AG09319 (cell line): ENCODE measurements at regions not wholly inside any gene's neighbourhood (a gene's known extent, or its start where the extent isn't known, plus 50 kb on each side); places are given as distances from the start of the nearest gene placed in this dataset.

ENCODE experiments used
- DNase-seq: peaks from one replicate; pipeline ENCODE4 v3.0.0-alpha.2; 2010; ENCODE audit warnings: low read depth; ENCODE audit errors: extremely low read depth
- TF ChIP-seq, protein P1 (sequence below): IDR thresholded peaks from 2 replicates; pipeline ENCODE4 v1.5.1; 2011; ENCODE audit warnings: low read depth, mild to moderate bottlenecking, inconsistent platforms, low read length, moderate library complexity

DNA sequence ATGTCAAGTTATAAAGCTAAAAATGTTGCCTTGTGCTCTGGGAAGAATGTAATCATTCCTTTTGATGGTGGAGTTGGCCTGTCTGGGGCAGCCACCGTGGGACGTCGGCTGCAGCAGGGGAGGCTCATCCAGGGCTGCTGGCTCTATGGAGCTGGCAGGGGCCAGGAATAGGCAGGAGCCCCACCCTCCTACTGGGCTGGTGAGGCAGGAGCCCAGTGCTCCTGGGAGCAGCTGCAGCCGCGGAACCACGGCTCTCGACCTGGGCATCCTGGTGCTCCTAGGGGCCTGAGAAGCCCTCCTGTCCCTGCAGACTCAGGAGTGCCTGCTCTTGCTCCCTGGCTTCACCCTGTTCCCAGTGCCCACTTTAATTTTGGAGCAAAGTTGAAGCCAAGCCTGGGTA lies 127.1 kb downstream of the DIPK2A start:
- DNase-seq = no peak
- TF ChIP-seq, protein P1, sequence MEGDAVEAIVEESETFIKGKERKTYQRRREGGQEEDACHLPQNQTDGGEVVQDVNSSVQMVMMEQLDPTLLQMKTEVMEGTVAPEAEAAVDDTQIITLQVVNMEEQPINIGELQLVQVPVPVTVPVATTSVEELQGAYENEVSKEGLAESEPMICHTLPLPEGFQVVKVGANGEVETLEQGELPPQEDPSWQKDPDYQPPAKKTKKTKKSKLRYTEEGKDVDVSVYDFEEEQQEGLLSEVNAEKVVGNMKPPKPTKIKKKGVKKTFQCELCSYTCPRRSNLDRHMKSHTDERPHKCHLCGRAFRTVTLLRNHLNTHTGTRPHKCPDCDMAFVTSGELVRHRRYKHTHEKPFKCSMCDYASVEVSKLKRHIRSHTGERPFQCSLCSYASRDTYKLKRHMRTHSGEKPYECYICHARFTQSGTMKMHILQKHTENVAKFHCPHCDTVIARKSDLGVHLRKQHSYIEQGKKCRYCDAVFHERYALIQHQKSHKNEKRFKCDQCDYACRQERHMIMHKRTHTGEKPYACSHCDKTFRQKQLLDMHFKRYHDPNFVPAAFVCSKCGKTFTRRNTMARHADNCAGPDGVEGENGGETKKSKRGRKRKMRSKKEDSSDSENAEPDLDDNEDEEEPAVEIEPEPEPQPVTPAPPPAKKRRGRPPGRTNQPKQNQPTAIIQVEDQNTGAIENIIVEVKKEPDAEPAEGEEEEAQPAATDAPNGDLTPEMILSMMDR = no peak

DNA sequence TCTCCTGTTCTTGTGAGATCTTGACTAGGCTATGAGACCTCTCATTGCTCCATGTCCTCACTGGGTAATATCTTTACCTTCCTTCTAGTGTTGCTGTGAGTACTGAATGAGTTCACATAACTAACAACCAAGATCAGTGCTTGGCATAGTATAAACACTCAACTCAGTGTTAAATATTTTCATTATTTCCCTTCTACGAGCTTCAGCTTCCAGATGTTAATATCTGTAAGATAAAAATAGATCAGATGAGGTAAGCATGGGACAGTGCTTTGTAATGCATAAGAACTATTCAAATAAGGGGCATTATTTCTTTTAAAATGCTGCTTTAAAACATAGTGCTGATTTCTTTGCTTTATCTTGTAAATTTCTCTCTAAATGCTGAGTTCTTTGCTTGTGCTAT lies 130.8 kb downstream of the DIPK2A start:
- no peak for DNase-seq
- TF ChIP-seq, protein P1 = no peak

DNA sequence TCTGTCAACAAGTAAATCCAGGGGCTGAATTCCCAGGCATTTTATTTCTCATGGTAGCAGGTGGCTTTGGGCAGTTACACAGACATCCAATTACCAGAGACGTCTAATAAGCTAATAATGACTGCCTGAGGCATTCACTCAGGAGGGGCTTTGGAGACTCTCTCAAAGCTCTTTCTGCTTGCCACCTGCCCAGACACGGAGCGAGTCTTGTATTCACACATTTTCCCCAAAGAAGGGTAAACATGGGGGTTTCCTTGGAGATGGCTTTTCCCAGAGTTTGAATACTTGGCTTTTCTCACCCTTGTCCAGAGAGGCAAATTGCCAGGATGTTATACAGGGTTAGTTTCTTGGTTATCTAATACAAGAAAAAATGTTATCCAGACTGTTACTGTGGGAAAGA lies 132.6 kb downstream of the DIPK2A start:
- DNase-seq = no peak
- TF ChIP-seq, protein P1 = no peak

DNA sequence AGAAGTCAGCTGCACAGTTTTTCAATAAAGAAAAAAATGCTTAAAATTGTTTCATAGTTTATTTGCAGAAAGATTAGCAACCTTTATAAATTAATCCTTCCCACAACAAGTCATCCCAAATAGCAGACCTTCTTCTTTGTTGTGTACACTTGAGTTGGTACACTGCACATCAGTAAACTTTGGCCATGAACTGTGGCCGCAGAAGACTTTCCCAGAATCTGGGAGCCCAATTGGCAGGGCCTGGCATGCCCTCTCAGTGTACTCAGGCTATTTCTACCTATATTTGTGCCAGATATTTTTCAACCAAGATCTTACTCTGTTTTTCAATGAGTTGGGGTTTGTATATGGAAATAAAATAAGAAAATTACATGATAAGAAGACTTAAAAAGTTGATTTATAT lies 133.1 kb downstream of the DIPK2A start:
- TF ChIP-seq, protein P1 = no peak
- no peak for DNase-seq

DNA sequence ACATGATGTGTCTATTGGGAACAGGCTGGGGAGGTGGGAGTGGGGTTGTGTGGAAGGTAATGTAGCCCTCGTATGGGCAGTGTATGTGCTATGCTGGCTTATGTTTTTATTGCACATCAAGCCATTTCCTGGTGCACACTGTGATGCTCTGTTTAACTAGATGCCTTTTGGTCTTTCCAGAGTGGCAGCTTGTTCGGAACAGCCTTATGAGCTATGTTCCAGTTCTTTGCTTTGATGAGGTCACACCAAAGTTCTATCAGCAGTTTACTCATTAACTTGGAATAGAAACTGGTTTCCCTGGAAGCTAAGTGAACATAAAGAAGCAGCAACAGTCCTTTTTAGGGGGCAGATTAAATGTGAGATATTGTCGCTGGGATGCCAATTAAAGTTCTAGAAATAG lies 133.9 kb downstream of the DIPK2A start:
- no peak for DNase-seq
- TF ChIP-seq, protein P1 = no peak

DNA sequence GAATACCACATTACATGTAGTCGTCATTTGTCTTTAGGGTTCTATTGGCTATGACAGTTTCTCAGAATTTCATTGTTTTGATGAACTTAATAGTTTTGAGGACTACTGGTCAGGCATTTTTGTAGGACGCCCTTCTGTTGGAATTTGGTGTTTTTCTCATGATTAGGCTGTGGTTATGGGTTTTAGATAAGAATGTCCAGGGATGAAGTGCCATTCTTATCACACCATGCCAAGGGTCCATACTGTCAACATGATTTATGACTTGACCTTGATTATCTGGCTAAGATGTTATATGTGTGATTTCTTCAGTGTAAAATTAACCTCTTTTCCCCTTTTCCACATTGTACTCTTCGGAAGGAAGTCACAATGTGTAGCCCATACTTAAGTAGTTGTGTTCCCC lies 135.3 kb downstream of the DIPK2A start:
- no peak for DNase-seq
- TF ChIP-seq, protein P1 = no peak

DNA sequence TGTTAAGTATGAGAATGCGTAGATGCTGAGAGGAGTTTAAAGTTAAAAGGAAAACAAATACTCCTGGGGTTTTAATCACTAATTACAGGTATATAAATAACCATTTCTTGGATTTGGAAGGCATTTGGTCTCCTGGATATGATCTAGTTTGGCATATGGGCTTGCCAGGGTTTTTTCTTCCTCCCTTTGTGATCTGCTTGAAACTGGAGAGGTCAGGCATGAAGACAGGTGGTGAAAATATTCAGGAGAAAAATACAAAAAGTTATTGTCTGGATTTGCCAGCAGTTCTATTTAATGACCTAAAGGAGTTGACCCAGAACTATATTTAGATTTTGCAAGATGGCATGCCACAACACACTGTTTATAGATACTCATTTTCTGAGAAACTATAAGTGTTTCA lies 136.3 kb downstream of the DIPK2A start:
- TF ChIP-seq, protein P1 = no peak

DNA sequence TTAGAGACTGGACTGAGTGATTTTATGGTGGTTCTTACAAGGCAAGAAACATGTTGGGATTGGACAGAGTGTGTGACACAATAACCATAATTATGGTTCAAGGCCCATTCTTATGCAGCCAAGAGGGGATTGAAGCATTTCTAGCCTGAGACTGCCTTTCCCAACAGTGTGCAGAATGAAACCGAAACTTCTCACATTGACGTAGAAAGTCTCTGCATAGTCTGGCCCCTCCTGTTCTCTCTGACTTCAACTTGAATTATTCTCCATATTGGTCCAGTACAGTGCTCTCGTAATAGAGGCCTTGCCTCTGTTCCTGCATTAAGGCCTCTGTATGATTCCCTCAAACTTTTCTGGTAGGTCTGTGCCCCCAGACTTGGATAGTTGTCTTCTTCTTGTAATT lies 138.3 kb downstream of the DIPK2A start:
- no peak for DNase-seq
- TF ChIP-seq, protein P1 = no peak

More for the DNA sequence above, 136.3 kb downstream of the DIPK2A start:
- no peak for DNase-seq
